PC-3 (cell line): ENCODE measurements at regions not wholly inside any gene's neighbourhood (a gene's known extent, or its start where the extent isn't known, plus 50 kb on each side); places are given as distances from the start of the nearest gene placed in this dataset.

Source experiments
- ATAC-seq: fragments of 200-7000 bp; cut with Tn5 transposase; 2 replicates; pipeline ENCODE4 v1.9.1; 2020; ENCODE audit warnings: mild to moderate bottlenecking, moderate library complexity
- BruUV-seq: library from RNA; stranded (reverse); fragments of 400-500 nt; replicated peaks from 2 replicates; lab custom pipeline; 2021; lab: Mats Ljungman, UMichigan
- CTCF ChIA-PET: fragments of 300-600 bp; sonication (Branson Sonifier 250); formaldehyde crosslinking; loops from one replicate; lab custom pipeline; 2022; ENCODE audit warnings: antibody characterized with exemption; lab: Charles Lee
- POLR2A ChIA-PET: fragments of 300-600 bp; sonication (Branson Sonifier 250); formaldehyde crosslinking; loops from one replicate; lab custom pipeline; 2022; ENCODE audit warnings: antibody characterized with exemption; ENCODE audit not compliant: unreplicated experiment; lab: Charles Lee
- DNase-seq: peaks from one replicate; pipeline ENCODE4 v3.0.0-alpha.2; 2015
- H2AFZ ChIP-seq: fragments of 300-600 bp; sonication (generic); 2 replicates; pipeline ENCODE4 v1.6.0; 2016; ENCODE audit warnings: antibody characterized with exemption, low read length
- H3F3A ChIP-seq: fragments of 300-600 bp; sonication (generic); one replicate; pipeline ENCODE4 v1.6.0; 2017; ENCODE audit warnings: antibody characterized with exemption, low read length, control low read depth, mild to moderate bottlenecking; ENCODE audit not compliant: unreplicated experiment
- H3K27ac ChIP-seq: fragments of 300-600 bp; sonication (generic); 2 replicates; pipeline ENCODE4 v1.5.1; 2016; ENCODE audit warnings: mild to moderate bottlenecking, low read length
- H3K27me3 ChIP-seq: fragments of 300-600 bp; sonication (generic); 2 replicates; pipeline ENCODE4 v1.6.1; 2016; ENCODE audit warnings: low read length, mixed read lengths
- H3K36me3 ChIP-seq: fragments of 300-600 bp; sonication (generic); 2 replicates; pipeline ENCODE4 v1.6.1; 2016; ENCODE audit warnings: low read depth, mixed run types, low read length, mixed read lengths
- H3K4me1 ChIP-seq: fragments of 300-600 bp; sonication (generic); 2 replicates; pipeline ENCODE4 v1.5.1; 2016; ENCODE audit warnings: low read length; ENCODE audit not compliant: insufficient read depth
- H3K4me2 ChIP-seq: fragments of 300-600 bp; sonication (generic); 2 replicates; pipeline ENCODE4 v1.6.0; 2016; ENCODE audit warnings: low read length
- H3K4me3 ChIP-seq: fragments of 300-600 bp; sonication (generic); 2 replicates; pipeline ENCODE4 v1.5.1; 2016; ENCODE audit warnings: mild to moderate bottlenecking, low read length, mixed read lengths
- H3K79me2 ChIP-seq: fragments of 300-600 bp; sonication (generic); 2 replicates; pipeline ENCODE4 v1.6.1; 2017; ENCODE audit warnings: low read length, mixed read lengths
- H3K9ac ChIP-seq: fragments of 300-600 bp; sonication (generic); 2 replicates; pipeline ENCODE4 v1.6.0; 2016; ENCODE audit warnings: mild to moderate bottlenecking, low read length
- H3K9me2 ChIP-seq: fragments of 300-600 bp; sonication (generic); replicated peaks from 2 replicates; pipeline ENCODE4 v1.6.1; 2016; ENCODE audit warnings: mixed run types, low read length, mixed read lengths
- H3K9me3 ChIP-seq: fragments of 300-600 bp; sonication (generic); 2 replicates; pipeline ENCODE4 v1.6.1; 2016; ENCODE audit warnings: low read length, mixed read lengths
- H4K20me1 ChIP-seq: fragments of 300-600 bp; sonication (generic); 2 replicates; pipeline ENCODE4 v1.6.1; 2016; ENCODE audit warnings: low read length, mixed read lengths
- EZH2 ChIP-seq: fragments of 300-600 bp; sonication (generic); IDR thresholded peaks from one replicate; pipeline ENCODE4 v1.6.1; 2017; ENCODE audit warnings: antibody characterized with exemption, mild to moderate bottlenecking, low read length; ENCODE audit not compliant: unreplicated experiment
- EZH2phosphoT487 ChIP-seq: fragments of 300-600 bp; sonication (generic); IDR thresholded peaks from 2 replicates; pipeline ENCODE4 v1.6.1; 2018; ENCODE audit warnings: mild to moderate bottlenecking, antibody characterized with exemption, low read length, borderline replicate concordance
- intact Hi-C: fragments of 100-400 bp; cut with micrococcal nuclease; formaldehyde crosslinking; loops from 2 replicates; pipeline ENCODE4 v1.9.0; 2023
- TF ChIP-seq, protein P1 (sequence below): fragments of 300-600 bp; sonication (generic); conservative IDR thresholded peaks from 2 replicates; pipeline ENCODE4 v1.5.1; 2017; ENCODE audit warnings: antibody characterized with exemption, low read depth, mild to moderate bottlenecking, low read length

GRCh38 chr4:184942444-184943425, 75.6 kb upstream of the HELT start:
- no TSS peak for BruUV-seq
- no peaks in the 10 kb centered on the region for H3K9me3 ChIP-seq
- no peak overlapping the region for H3K9ac ChIP-seq
- no peaks in the 10 kb centered on the region for H3K4me1 ChIP-seq
- H2AFZ ChIP-seq, result no peak overlapping the region
- POLR2A ChIA-PET, result no interaction called here
- CTCF ChIA-PET, result no interaction called here
- DNase-seq (no peak), ATAC-seq (no peak)
- no peak overlapping the region for H3K27ac ChIP-seq
- no peak overlapping the region for H3K4me3 ChIP-seq
- no peaks in the 10 kb centered on the region for H3K9me2 ChIP-seq
- intact Hi-C loops, result no loop called here
- no peaks in the 10 kb centered on the region for H3F3A ChIP-seq
- TF ChIP-seq, protein P1, sequence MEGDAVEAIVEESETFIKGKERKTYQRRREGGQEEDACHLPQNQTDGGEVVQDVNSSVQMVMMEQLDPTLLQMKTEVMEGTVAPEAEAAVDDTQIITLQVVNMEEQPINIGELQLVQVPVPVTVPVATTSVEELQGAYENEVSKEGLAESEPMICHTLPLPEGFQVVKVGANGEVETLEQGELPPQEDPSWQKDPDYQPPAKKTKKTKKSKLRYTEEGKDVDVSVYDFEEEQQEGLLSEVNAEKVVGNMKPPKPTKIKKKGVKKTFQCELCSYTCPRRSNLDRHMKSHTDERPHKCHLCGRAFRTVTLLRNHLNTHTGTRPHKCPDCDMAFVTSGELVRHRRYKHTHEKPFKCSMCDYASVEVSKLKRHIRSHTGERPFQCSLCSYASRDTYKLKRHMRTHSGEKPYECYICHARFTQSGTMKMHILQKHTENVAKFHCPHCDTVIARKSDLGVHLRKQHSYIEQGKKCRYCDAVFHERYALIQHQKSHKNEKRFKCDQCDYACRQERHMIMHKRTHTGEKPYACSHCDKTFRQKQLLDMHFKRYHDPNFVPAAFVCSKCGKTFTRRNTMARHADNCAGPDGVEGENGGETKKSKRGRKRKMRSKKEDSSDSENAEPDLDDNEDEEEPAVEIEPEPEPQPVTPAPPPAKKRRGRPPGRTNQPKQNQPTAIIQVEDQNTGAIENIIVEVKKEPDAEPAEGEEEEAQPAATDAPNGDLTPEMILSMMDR, result no peak
- TF ChIP-seq EZH2phosphoT487 (no peak), EZH2 (no peak)
- no peaks in the 10 kb centered on the region for H3K36me3 ChIP-seq
- no peak overlapping the region for H3K4me2 ChIP-seq
- no peaks in the 10 kb centered on the region for H4K20me1 ChIP-seq
- peaks cover 6% of the 10 kb centered on the region for H3K27me3 ChIP-seq
- H3K79me2 ChIP-seq, result no peaks in the 10 kb centered on the region

DNA sequence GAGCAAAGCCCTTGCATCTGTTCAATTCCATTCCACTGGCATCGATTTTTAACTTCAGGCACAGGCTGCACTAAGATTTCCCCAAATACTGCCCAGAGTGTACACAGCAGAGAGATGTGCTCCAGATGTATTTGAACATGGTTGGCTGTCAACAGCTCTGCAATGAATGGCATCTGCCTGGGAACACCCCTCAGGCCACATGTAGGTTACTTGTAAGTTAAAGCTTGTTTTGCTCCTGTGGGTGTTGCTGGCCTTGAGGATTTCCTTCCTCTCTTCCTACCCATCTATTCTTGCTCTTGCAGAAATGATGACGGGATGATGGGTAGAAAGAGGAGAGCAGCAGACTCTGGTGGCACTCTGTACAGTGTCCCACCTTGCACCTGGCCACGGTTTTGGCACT, 69.3 kb upstream of the HELT start:
- CTCF ChIA-PET, result no interaction called here
- H3K4me3 ChIP-seq, result no peak overlapping the region

More for the DNA sequence above, 69.3 kb upstream of the HELT start:
- POLR2A ChIA-PET, result no interaction called here
- no peak overlapping the region for H3K4me2 ChIP-seq
- no peaks in the 10 kb centered on the region for H3K4me1 ChIP-seq
- H3K9me3 ChIP-seq, result no peaks in the 10 kb centered on the region
- no peak for TF ChIP-seq EZH2
- TF ChIP-seq, protein P1, result no peak
- TF ChIP-seq EZH2phosphoT487, result no peak
- ATAC-seq (no peak), DNase-seq (no peak)
- H3K79me2 ChIP-seq, result no peaks in the 10 kb centered on the region
- no peaks in the 10 kb centered on the region for H3K36me3 ChIP-seq
- no peaks in the 10 kb centered on the region for H3K9me2 ChIP-seq
- peaks cover 19% of the 10 kb centered on the region for H3K27me3 ChIP-seq
- no peak overlapping the region for H3K9ac ChIP-seq
- H2AFZ ChIP-seq, result no peak overlapping the region
- no peaks in the 10 kb centered on the region for H4K20me1 ChIP-seq
- intact Hi-C loops, result no loop called here
- BruUV-seq, result no TSS peak
- H3K27ac ChIP-seq, result no peak overlapping the region
- no peaks in the 10 kb centered on the region for H3F3A ChIP-seq
